RWPE2 (cell line): ENCODE measurements at regions not wholly inside any gene's neighbourhood (a gene's known extent, or its start where the extent isn't known, plus 50 kb on each side); places are given as distances from the start of the nearest gene placed in this dataset.

ENCODE experiments used
- ATAC-seq: fragments of 200-7000 bp; cut with Tn5 transposase; 3 replicates; pipeline ENCODE4 v1.9.1; 2021; ENCODE audit warnings: low read depth
- DNase-seq: peaks from one replicate; pipeline ENCODE4 v3.0.0-alpha.2; 2020; ENCODE audit warnings: low spot score
- H3K27ac ChIP-seq: fragments of 450-650 bp; 2 replicates; pipeline ENCODE4 v1.5.1; 2017; ENCODE audit warnings: mild to moderate bottlenecking; ENCODE audit not compliant: poor library complexity, severe bottlenecking
- H3K27me3 ChIP-seq: fragments of 250-450 bp; sonication (Bioruptor Pico); 2 replicates; pipeline ENCODE4 v1.5.1; 2021; ENCODE audit warnings: mild to moderate bottlenecking, moderate library complexity; ENCODE audit not compliant: insufficient read depth, poor library complexity, severe bottlenecking
- H3K36me3 ChIP-seq: fragments of 250-450 bp; sonication (Bioruptor Pico); 2 replicates; pipeline ENCODE4 v1.5.1; 2020; ENCODE audit warnings: low read depth, mild to moderate bottlenecking, moderate library complexity
- H3K4me1 ChIP-seq: fragments of 250-450 bp; sonication (Bioruptor Pico); 2 replicates; pipeline ENCODE4 v1.5.1; 2021; ENCODE audit warnings: mild to moderate bottlenecking, moderate library complexity; ENCODE audit not compliant: insufficient read depth, poor library complexity, severe bottlenecking
- H3K4me3 ChIP-seq: fragments of 250-450 bp; sonication (Bioruptor Pico); 2 replicates; pipeline ENCODE4 v1.5.1; 2021; ENCODE audit warnings: mild to moderate bottlenecking, moderate library complexity; ENCODE audit not compliant: severe bottlenecking
- H3K9me3 ChIP-seq: fragments of 250-450 bp; sonication (Bioruptor Pico); 2 replicates; pipeline ENCODE4 v1.5.1; 2021; ENCODE audit warnings: mild to moderate bottlenecking, moderate library complexity; ENCODE audit not compliant: severe bottlenecking
- CTCF ChIP-seq: fragments of 450-650 bp; IDR thresholded peaks from one replicate; pipeline ENCODE4 v1.5.1; 2017; ENCODE audit warnings: mild to moderate bottlenecking, moderate library complexity; ENCODE audit not compliant: poor library complexity, severe bottlenecking

- no peaks in the 10 kb centered on the region for H3K36me3 ChIP-seq
- no peaks in the 10 kb centered on the region for H3K4me1 ChIP-seq
- no peaks in the 10 kb centered on the region for H3K27me3 ChIP-seq
- no peak overlapping the region for H3K27ac ChIP-seq
- no peak for TF ChIP-seq CTCF
- no peak for DNase-seq
- no peak for ATAC-seq
- H3K9me3 ChIP-seq, result no peaks in the 10 kb centered on the region
- H3K4me3 ChIP-seq, result no peak overlapping the region
These were observed 1039.9 kb upstream of the POU3F3 start for GRCh38 chr2:103814016-103814415.

GRCh38 chr2:103815731-103816130 is 1038.2 kb upstream of the POU3F3 start:
- Histone ChIP-seq H3K4me3 (no peak overlapping the region), H3K9me3 (no peaks in the 10 kb centered on the region), H3K4me1 (no peaks in the 10 kb centered on the region), H3K27me3 (no peaks in the 10 kb centered on the region), H3K27ac (no peak overlapping the region), H3K36me3 (no peaks in the 10 kb centered on the region)
- DNase-seq (no peak), ATAC-seq (no peak)
- TF ChIP-seq CTCF, result no peak

GRCh38 chr2:103817746-103818145 is 1036.2 kb upstream of the POU3F3 start:
- TF ChIP-seq CTCF, result no peak
- no peaks in the 10 kb centered on the region for H3K4me1 ChIP-seq
- DNase-seq (no peak), ATAC-seq (no peak)
- no peaks in the 10 kb centered on the region for H3K36me3 ChIP-seq
- no peaks in the 10 kb centered on the region for H3K9me3 ChIP-seq
- no peak overlapping the region for H3K4me3 ChIP-seq
- no peak overlapping the region for H3K27ac ChIP-seq
- H3K27me3 ChIP-seq, result no peaks in the 10 kb centered on the region

- no peaks in the 10 kb centered on the region for H3K27me3 ChIP-seq
- no peak overlapping the region for H3K27ac ChIP-seq
- no peak for DNase-seq
- H3K4me3 ChIP-seq, result no peak overlapping the region
- TF ChIP-seq CTCF, result no peak
- no peaks in the 10 kb centered on the region for H3K9me3 ChIP-seq
- H3K4me1 ChIP-seq, result no peaks in the 10 kb centered on the region
- no peak for ATAC-seq
- H3K36me3 ChIP-seq, result no peaks in the 10 kb centered on the region
These were observed 1035.7 kb upstream of the POU3F3 start for GRCh38 chr2:103818176-103818575.

GRCh38 chr2:103819599-103819998 is 1034.3 kb upstream of the POU3F3 start:
- H3K9me3 ChIP-seq, result no peaks in the 10 kb centered on the region
- no peaks in the 10 kb centered on the region for H3K27me3 ChIP-seq
- no peak overlapping the region for H3K27ac ChIP-seq
- DNase-seq (no peak), ATAC-seq (no peak)
- no peak for TF ChIP-seq CTCF
- no peak overlapping the region for H3K4me3 ChIP-seq
- no peaks in the 10 kb centered on the region for H3K4me1 ChIP-seq
- no peaks in the 10 kb centered on the region for H3K36me3 ChIP-seq
